ENCODE measurements at regions not wholly inside any gene's neighbourhood (a gene's known extent, or its start where the extent isn't known, plus 50 kb on each side); places are given as distances from the start of the nearest gene placed in this dataset.
A peak's percentile ranks its signal among the peaks of the same experiment; 100 is the strongest.

GRCh38 chr11:112448168-112448567 is 187.5 kb upstream of the PLET1 start:
- H3K9ac ChIP-seq (ENCODE audit: low read length) = no peak overlapping the region
- H3K4me1 ChIP-seq (ENCODE audit: control insufficient read depth, insufficient read depth, low read length) = no peaks in the 10 kb centered on the region
- no peak overlapping the region for H3K4me3 ChIP-seq (ENCODE audit: low read length)
- peaks cover 21% of the 10 kb centered on the region for H3K9me3 ChIP-seq (ENCODE audit: control insufficient read depth, low read length)
- H3K27me3 ChIP-seq (replicated peaks; ENCODE audit: control insufficient read depth, insufficient read depth, low read length) = no peaks in the 10 kb centered on the region
- DNase-seq (ENCODE audit: low read depth) = no peak
- no peaks in the 10 kb centered on the region for H3K36me3 ChIP-seq (ENCODE audit: control insufficient read depth, insufficient read depth, low read length, severe bottlenecking)

GRCh38 chr11:112448806-112449205 is 188.1 kb upstream of the PLET1 start:
- DNase-seq (ENCODE audit: low read depth) = no peak
- Histone ChIP-seq H3K9ac (ENCODE audit: low read length) (no peak overlapping the region), H3K4me3 (ENCODE audit: low read length) (no peak overlapping the region), H3K36me3 (ENCODE audit: control insufficient read depth, insufficient read depth, low read length, severe bottlenecking) (no peaks in the 10 kb centered on the region), H3K4me1 (ENCODE audit: control insufficient read depth, insufficient read depth, low read length) (no peaks in the 10 kb centered on the region), H3K27me3 (replicated peaks; ENCODE audit: control insufficient read depth, insufficient read depth, low read length) (no peaks in the 10 kb centered on the region), H3K9me3 (ENCODE audit: control insufficient read depth, low read length) (peaks cover 17% of the 10 kb centered on the region)

DNA sequence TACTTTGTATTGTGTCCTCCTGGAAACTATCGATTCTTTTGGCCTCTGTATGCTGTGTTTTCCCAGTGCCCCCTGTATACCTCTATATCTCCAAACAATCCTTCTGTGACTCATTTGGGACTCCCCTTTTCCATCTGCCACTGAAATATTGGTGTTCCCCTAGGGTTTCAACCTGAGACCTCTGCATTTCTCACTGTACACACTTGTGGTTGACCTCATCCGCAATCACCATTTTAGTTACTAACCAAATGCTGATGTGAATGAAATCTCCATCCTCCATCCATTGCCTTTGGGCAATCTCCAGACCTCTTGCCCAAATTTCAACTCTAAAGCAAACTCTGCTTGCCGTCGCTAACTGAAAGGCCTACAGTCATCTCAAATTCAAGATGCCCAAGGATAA is 190.6 kb upstream of the PLET1 start:
- DNase-seq (ENCODE audit: low read depth) = no peak
- no peak overlapping the region for H3K9ac ChIP-seq (ENCODE audit: low read length)
- no peaks in the 10 kb centered on the region for H3K9me3 ChIP-seq (ENCODE audit: control insufficient read depth, low read length)
- H3K4me1 ChIP-seq (ENCODE audit: control insufficient read depth, insufficient read depth, low read length) = no peaks in the 10 kb centered on the region
- H3K4me3 ChIP-seq (ENCODE audit: low read length) = no peak overlapping the region
- no peaks in the 10 kb centered on the region for H3K36me3 ChIP-seq (ENCODE audit: control insufficient read depth, insufficient read depth, low read length, severe bottlenecking)
- H3K27me3 ChIP-seq (replicated peaks; ENCODE audit: control insufficient read depth, insufficient read depth, low read length) = no peaks in the 10 kb centered on the region

DNA sequence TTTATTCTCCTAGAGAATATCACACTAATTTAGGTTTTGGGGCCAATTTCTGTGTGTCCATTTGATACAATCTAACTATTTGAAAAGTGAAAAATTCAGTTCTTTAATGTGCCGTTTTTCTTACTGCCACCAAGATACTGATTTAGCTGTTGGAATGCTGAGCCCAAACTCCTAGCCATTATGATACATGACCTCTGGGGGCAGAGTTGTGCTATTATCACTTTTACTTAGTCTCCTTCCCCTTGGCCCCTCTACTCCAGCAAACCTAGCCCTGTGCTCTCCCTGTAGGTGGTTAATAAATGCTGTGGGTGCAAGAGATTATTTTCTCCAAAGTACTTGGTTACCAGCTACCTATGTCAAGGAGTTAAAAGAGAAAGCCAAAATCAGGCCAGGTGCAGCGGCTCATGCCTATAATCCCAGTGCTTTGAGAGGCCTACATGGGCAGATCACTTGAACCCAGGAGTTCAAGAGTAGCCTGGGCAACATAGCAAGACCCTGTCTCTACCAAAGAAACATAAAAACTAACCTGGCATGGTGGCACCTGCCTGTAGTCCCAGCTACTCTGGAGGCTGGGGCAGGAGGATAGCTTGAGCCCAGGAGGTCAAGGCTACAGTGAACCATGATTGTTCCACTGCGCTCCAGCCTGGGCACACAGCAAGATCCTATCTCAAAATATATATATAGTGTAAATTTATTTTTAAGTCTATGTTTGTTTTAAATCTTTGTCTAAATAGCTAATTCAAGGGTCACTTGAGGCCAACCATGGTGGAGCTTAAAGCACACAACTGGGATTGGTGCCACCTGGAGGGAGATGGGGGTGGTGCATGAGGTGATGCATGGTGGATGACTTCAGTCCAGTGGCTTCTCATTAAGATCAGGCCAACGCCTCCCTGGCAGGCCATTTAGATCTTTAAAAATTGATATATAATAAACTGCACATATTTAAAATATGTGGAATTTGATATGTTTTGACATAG is 193.2 kb upstream of the PLET1 start:
- no peak overlapping the region for H3K4me3 ChIP-seq (ENCODE audit: low read length)
- DNase-seq (ENCODE audit: low read depth) = peak; percentile 6
- H3K9me3 ChIP-seq (ENCODE audit: control insufficient read depth, low read length) = no peaks in the 10 kb centered on the region
- no peak overlapping the region for H3K9ac ChIP-seq (ENCODE audit: low read length)
- H3K4me1 ChIP-seq (ENCODE audit: control insufficient read depth, insufficient read depth, low read length) = peaks cover 3% of the 10 kb centered on the region
- no peaks in the 10 kb centered on the region for H3K36me3 ChIP-seq (ENCODE audit: control insufficient read depth, insufficient read depth, low read length, severe bottlenecking)
- no peaks in the 10 kb centered on the region for H3K27me3 ChIP-seq (replicated peaks; ENCODE audit: control insufficient read depth, insufficient read depth, low read length)

- Histone ChIP-seq H3K4me3 (ENCODE audit: low read length) (no peak overlapping the region), H3K4me1 (ENCODE audit: control insufficient read depth, insufficient read depth, low read length) (peaks cover 5% of the 10 kb centered on the region), H3K9ac (ENCODE audit: low read length) (no peak overlapping the region), H3K9me3 (ENCODE audit: control insufficient read depth, low read length) (no peaks in the 10 kb centered on the region), H3K27me3 (replicated peaks; ENCODE audit: control insufficient read depth, insufficient read depth, low read length) (no peaks in the 10 kb centered on the region), H3K36me3 (ENCODE audit: control insufficient read depth, insufficient read depth, low read length, severe bottlenecking) (no peaks in the 10 kb centered on the region)
- DNase-seq (ENCODE audit: low read depth) = no peak
Observed at GRCh38 chr11:112454841-112455240, 194.2 kb upstream of the PLET1 start.

DNA sequence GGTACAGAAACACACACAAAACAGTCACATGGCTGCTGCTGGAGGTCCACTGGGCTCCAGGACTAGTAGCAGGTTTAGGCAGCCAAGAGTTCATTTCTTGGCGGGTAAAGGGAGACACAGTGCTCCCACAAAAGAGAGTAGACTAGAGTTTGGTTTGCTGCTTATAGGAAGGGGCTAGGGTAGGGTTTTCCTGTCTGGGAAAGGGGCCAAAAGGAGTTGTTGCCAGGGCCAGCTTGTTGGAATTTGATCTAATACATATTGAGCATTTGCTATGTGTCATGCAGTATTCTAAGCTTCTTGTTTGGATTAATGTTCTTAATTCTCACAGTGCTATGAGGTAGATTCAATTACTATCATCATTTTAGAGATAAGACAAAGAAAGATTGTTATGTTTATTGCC is 195.1 kb upstream of the PLET1 start:
- Histone ChIP-seq H3K4me1 (ENCODE audit: control insufficient read depth, insufficient read depth, low read length) (peaks cover 5% of the 10 kb centered on the region), H3K36me3 (ENCODE audit: control insufficient read depth, insufficient read depth, low read length, severe bottlenecking) (no peaks in the 10 kb centered on the region), H3K9ac (ENCODE audit: low read length) (no peak overlapping the region), H3K9me3 (ENCODE audit: control insufficient read depth, low read length) (no peaks in the 10 kb centered on the region), H3K27me3 (replicated peaks; ENCODE audit: control insufficient read depth, insufficient read depth, low read length) (no peaks in the 10 kb centered on the region), H3K4me3 (ENCODE audit: low read length) (no peak overlapping the region)
- no peak for DNase-seq (ENCODE audit: low read depth)

DNA sequence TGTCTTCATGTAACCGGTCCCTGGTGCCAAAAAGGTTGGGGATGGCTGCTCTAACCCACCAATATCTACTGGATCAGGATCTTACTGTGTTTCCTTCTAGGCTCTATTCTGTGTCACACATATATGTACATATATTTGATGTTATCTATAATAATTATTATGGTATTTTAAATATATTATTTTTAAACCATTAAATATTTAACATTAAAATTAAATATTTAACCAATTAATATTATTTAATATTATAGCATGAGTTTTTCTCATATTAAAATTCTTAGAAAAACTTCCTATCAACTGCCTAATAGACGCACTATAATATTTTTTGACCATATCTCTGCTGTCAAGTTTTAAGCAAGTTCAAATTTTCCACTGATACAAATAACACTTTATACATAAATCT is 196.9 kb upstream of the PLET1 start:
- H3K9ac ChIP-seq (ENCODE audit: low read length) = no peak overlapping the region

GRCh38 chr11:112459001-112459400 is 198.3 kb upstream of the PLET1 start:
- H3K9me3 ChIP-seq (ENCODE audit: control insufficient read depth, low read length) = no peaks in the 10 kb centered on the region
- H3K27me3 ChIP-seq (replicated peaks; ENCODE audit: control insufficient read depth, insufficient read depth, low read length) = no peaks in the 10 kb centered on the region
- H3K9ac ChIP-seq (ENCODE audit: low read length) = peak overlapping the region; percentile 60
- H3K36me3 ChIP-seq (ENCODE audit: control insufficient read depth, insufficient read depth, low read length, severe bottlenecking) = no peaks in the 10 kb centered on the region
- DNase-seq (ENCODE audit: low read depth) = peak; percentile 32
- H3K4me3 ChIP-seq (ENCODE audit: low read length) = peak overlapping the region; percentile 75
- peaks cover 5% of the 10 kb centered on the region for H3K4me1 ChIP-seq (ENCODE audit: control insufficient read depth, insufficient read depth, low read length)

More for the DNA sequence above, 196.9 kb upstream of the PLET1 start:
- no peaks in the 10 kb centered on the region for H3K9me3 ChIP-seq (ENCODE audit: control insufficient read depth, low read length)
- no peak overlapping the region for H3K4me3 ChIP-seq (ENCODE audit: low read length)
- no peak for DNase-seq (ENCODE audit: low read depth)
- peaks cover 5% of the 10 kb centered on the region for H3K4me1 ChIP-seq (ENCODE audit: control insufficient read depth, insufficient read depth, low read length)
- no peaks in the 10 kb centered on the region for H3K27me3 ChIP-seq (replicated peaks; ENCODE audit: control insufficient read depth, insufficient read depth, low read length)
- no peaks in the 10 kb centered on the region for H3K36me3 ChIP-seq (ENCODE audit: control insufficient read depth, insufficient read depth, low read length, severe bottlenecking)

GRCh38 chr11:112460141-112460540 is 199.5 kb upstream of the PLET1 start:
- Histone ChIP-seq H3K4me1 (ENCODE audit: control insufficient read depth, insufficient read depth, low read length) (peaks cover 5% of the 10 kb centered on the region), H3K36me3 (ENCODE audit: control insufficient read depth, insufficient read depth, low read length, severe bottlenecking) (no peaks in the 10 kb centered on the region), H3K4me3 (ENCODE audit: low read length) (no peak overlapping the region), H3K9me3 (ENCODE audit: control insufficient read depth, low read length) (no peaks in the 10 kb centered on the region), H3K27me3 (replicated peaks; ENCODE audit: control insufficient read depth, insufficient read depth, low read length) (no peaks in the 10 kb centered on the region), H3K9ac (ENCODE audit: low read length) (no peak overlapping the region)
- no peak for DNase-seq (ENCODE audit: low read depth)

DNA sequence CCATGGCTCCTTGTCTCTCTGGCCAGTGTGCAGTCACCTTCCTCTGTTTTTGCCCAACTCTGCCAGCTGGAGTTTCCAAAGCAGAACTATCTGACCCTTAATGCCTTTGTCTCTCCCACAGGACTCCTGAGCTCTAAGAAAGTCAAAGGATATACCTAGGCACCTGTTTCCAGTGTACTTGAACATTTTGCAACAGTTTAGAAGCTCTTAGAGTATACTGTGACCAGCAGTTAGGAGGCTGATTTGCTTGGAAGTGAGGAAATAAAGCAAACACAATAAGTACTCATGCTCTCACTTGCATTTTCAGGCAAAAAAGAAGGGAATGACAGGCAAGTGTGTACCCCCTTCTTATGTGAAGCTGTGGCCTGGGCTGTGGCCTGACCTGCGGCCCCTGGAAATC is 204.3 kb upstream of the PLET1 start:
- Histone ChIP-seq H3K4me1 (ENCODE audit: control insufficient read depth, insufficient read depth, low read length) (no peaks in the 10 kb centered on the region), H3K9ac (ENCODE audit: low read length) (no peak overlapping the region), H3K36me3 (ENCODE audit: control insufficient read depth, insufficient read depth, low read length, severe bottlenecking) (no peaks in the 10 kb centered on the region), H3K27me3 (replicated peaks; ENCODE audit: control insufficient read depth, insufficient read depth, low read length) (peaks cover 8% of the 10 kb centered on the region), H3K9me3 (ENCODE audit: control insufficient read depth, low read length) (no peaks in the 10 kb centered on the region), H3K4me3 (ENCODE audit: low read length) (no peak overlapping the region)
- no peak for DNase-seq (ENCODE audit: low read depth)

- DNase-seq (ENCODE audit: low read depth) = no peak
Observed at GRCh38 chr11:112465433-112466024, 204.9 kb upstream of the PLET1 start.

More at GRCh38 chr11:112465433-112466024, 204.9 kb upstream of the PLET1 start:
- H3K36me3 ChIP-seq (ENCODE audit: control insufficient read depth, insufficient read depth, low read length, severe bottlenecking) = no peaks in the 10 kb centered on the region
- H3K27me3 ChIP-seq (replicated peaks; ENCODE audit: control insufficient read depth, insufficient read depth, low read length) = peaks cover 8% of the 10 kb centered on the region
- no peaks in the 10 kb centered on the region for H3K9me3 ChIP-seq (ENCODE audit: control insufficient read depth, low read length)
- no peaks in the 10 kb centered on the region for H3K4me1 ChIP-seq (ENCODE audit: control insufficient read depth, insufficient read depth, low read length)
- H3K4me3 ChIP-seq (ENCODE audit: low read length) = no peak overlapping the region
- H3K9ac ChIP-seq (ENCODE audit: low read length) = no peak overlapping the region

Data from adipocyte (in vitro differentiated cells).